ENCODE measurements at regions not wholly inside any gene's neighbourhood (a gene's known extent, or its start where the extent isn't known, plus 50 kb on each side); places are given as distances from the start of the nearest gene placed in this dataset.
A peak's percentile ranks its signal among the peaks of the same experiment; 100 is the strongest.

DNA sequence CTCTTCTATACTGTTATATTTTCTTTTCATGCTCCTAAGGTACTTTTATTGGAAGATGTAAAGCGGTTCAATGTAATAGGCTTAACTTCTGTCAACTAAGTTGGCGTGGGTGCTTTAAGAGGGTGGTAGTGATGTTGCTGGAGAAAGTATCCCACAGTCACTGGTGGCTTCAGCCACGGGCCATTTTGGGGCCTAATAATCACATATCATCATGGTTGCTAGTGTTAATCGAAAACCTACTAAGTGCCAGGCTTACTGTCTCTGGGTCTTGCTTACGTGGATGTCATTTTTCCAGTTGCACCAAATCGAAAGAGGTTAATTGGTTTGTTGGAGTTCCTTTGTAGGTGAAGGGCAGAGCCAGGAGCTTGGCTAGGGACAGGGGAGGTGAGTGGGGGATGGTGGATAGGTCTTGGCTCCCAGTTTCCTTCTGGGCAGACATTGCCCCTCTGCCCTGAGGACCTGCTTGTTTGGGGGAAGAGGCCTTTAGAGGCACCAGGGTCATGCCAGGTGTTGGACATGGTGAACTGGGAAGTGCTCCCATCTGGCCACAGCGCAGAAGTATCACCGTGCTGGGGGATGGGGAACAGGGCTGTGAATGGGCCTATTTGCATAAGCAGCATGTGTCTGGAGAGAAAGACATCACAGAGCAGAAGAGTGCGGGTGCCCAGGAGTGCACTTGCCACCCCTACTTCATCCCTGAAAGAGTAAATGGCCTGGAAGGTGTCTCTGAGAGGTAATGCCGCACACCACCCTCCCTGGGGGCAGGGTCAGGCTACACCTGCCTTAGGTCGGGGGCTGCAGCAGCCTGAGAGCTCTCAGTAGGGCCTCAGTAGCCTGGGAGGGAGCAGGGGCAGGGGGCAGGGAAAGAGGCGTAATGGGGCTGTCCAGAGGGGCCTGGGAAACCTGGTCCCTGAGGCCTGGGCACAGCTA, 62.4 kb upstream of the POLG start:
- no peaks in the 10 kb centered on the region for H3K36me3 ChIP-seq (ENCODE audit: control insufficient read depth in 4 of 4, insufficient read depth in 4 of 4, low read length in 4 of 4)
- H3K27me3 ChIP-seq (ENCODE audit: control insufficient read depth in 3 of 3, insufficient read depth in 3 of 3, low read length in 2 of 3), result peaks cover 8 to 44% (median 33%) of the 10 kb centered on the region in 3 donors
- no peak overlapping the region for H3K27ac ChIP-seq (ENCODE audit: low read depth in 1 of 2, low read length in 1 of 2)
- ATAC-seq (ENCODE audit: insufficient read depth, low FRiP score) (no peak), DNase-seq (no peak)
- H3K9me3 ChIP-seq (ENCODE audit: control insufficient read depth in 4 of 4, insufficient read depth in 3 of 4, low read length in 3 of 4), result peaks cover 0 to 3% (median 0%) of the 10 kb centered on the region in 4 donors
- TF ChIP-seq, protein P1, sequence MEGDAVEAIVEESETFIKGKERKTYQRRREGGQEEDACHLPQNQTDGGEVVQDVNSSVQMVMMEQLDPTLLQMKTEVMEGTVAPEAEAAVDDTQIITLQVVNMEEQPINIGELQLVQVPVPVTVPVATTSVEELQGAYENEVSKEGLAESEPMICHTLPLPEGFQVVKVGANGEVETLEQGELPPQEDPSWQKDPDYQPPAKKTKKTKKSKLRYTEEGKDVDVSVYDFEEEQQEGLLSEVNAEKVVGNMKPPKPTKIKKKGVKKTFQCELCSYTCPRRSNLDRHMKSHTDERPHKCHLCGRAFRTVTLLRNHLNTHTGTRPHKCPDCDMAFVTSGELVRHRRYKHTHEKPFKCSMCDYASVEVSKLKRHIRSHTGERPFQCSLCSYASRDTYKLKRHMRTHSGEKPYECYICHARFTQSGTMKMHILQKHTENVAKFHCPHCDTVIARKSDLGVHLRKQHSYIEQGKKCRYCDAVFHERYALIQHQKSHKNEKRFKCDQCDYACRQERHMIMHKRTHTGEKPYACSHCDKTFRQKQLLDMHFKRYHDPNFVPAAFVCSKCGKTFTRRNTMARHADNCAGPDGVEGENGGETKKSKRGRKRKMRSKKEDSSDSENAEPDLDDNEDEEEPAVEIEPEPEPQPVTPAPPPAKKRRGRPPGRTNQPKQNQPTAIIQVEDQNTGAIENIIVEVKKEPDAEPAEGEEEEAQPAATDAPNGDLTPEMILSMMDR (IDR thresholded peaks at IDR 0.05; ENCODE audit: control extremely low read depth, extremely low read depth), result no peak
- H3K4me3 ChIP-seq, result no peak overlapping the region
- H3K9ac ChIP-seq (ENCODE audit: insufficient read depth in 1 of 2, low read length in 2 of 2), result no peak overlapping the region
- H3K4me1 ChIP-seq (ENCODE audit: control insufficient read depth in 5 of 5, insufficient read depth in 5 of 5, low read length in 5 of 5), result peaks cover 0 to 7% (median 0%) of the 10 kb centered on the region in 5 donors
- 59% methylated on average over 12 of the region's 12 CpGs for WGBS, 2 donors

DNA sequence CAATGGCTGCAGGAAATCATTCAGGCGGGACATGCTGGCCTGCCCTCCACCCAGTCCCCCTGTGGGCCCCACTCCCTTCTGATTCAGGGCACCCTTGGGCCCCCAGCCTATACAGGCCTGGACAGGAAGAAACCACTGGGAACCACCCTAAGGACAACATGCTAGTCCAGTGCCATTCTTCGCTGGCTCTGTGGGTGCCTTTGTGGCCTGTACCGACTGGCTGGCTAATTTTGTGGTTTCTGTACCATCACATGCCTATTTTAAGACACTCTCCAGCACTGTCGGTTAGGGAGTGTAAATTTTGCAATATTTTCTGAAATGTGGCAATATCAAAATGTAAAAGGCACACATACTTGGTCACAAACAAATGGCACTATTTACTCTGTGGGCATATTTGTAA, 61.4 kb upstream of the POLG start:
- 26 to 41% methylated on average over 4 of the region's 4 CpGs for WGBS, 2 donors
- H3K36me3 ChIP-seq (ENCODE audit: control insufficient read depth in 4 of 4, insufficient read depth in 4 of 4, low read length in 4 of 4), result no peaks in the 10 kb centered on the region
- H3K4me3 ChIP-seq, result no peak overlapping the region
- peaks cover 0 to 3% (median 0%) of the 10 kb centered on the region in 4 donors for H3K9me3 ChIP-seq (ENCODE audit: control insufficient read depth in 4 of 4, insufficient read depth in 3 of 4, low read length in 3 of 4)
- DNase-seq, result no peak
- ATAC-seq (ENCODE audit: insufficient read depth, low FRiP score), result peak; percentile 53
- peaks cover 5 to 35% (median 23%) of the 10 kb centered on the region in 3 donors for H3K27me3 ChIP-seq (ENCODE audit: control insufficient read depth in 3 of 3, insufficient read depth in 3 of 3, low read length in 2 of 3)
- TF ChIP-seq, protein P1 (IDR thresholded peaks at IDR 0.05; ENCODE audit: control extremely low read depth, extremely low read depth), result no peak
- H3K9ac ChIP-seq (ENCODE audit: insufficient read depth in 1 of 2, low read length in 2 of 2), result no peak overlapping the region
- H3K27ac ChIP-seq (ENCODE audit: low read depth in 1 of 2, low read length in 1 of 2), result no peak overlapping the region
- H3K4me1 ChIP-seq (ENCODE audit: control insufficient read depth in 5 of 5, insufficient read depth in 5 of 5, low read length in 5 of 5), result peaks cover 0 to 7% (median 0%) of the 10 kb centered on the region in 5 donors

DNA sequence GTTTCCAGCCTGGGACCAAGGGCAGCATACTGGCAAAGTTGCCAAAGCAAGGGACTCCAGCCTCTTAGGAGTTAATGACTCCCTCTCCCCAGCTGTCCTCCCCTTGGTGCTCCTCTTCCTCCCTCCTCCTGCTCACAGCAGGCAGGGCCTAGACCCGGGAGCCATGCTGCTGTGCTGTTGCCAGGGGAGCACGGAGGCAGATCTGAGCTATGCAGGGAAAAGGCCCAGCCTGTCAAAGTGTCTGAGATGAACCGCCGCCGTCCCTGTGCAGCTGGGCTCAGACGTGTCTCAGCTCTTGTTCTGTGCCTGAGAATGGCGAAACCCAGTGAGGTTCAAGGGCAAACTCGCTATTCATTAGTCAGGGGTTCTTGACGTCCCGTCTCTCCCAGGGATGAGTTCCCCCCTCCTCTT, 60.8 kb upstream of the POLG start:
- ATAC-seq (ENCODE audit: insufficient read depth, low FRiP score) (no peak), DNase-seq (no peak)
- peaks cover 0 to 7% (median 0%) of the 10 kb centered on the region in 5 donors for H3K4me1 ChIP-seq (ENCODE audit: control insufficient read depth in 5 of 5, insufficient read depth in 5 of 5, low read length in 5 of 5)
- no peak overlapping the region for H3K4me3 ChIP-seq
- TF ChIP-seq, protein P1 (IDR thresholded peaks at IDR 0.05; ENCODE audit: control extremely low read depth, extremely low read depth), result no peak
- 40 to 45% methylated on average over 10 of the region's 10 CpGs for WGBS, 2 donors
- H3K27ac ChIP-seq (ENCODE audit: low read depth in 1 of 2, low read length in 1 of 2), result no peak overlapping the region
- peaks cover 3 to 29% (median 18%) of the 10 kb centered on the region in 3 donors for H3K27me3 ChIP-seq (ENCODE audit: control insufficient read depth in 3 of 3, insufficient read depth in 3 of 3, low read length in 2 of 3)
- H3K9me3 ChIP-seq (ENCODE audit: control insufficient read depth in 4 of 4, insufficient read depth in 3 of 4, low read length in 3 of 4), result peaks cover 0 to 3% (median 0%) of the 10 kb centered on the region in 4 donors
- no peaks in the 10 kb centered on the region for H3K36me3 ChIP-seq (ENCODE audit: control insufficient read depth in 4 of 4, insufficient read depth in 4 of 4, low read length in 4 of 4)
- H3K9ac ChIP-seq (ENCODE audit: insufficient read depth in 1 of 2, low read length in 2 of 2), result no peak overlapping the region

Data from lung (tissue), 11 donors.